HepG2 (cell line): ENCODE measurements at regions not wholly inside any gene's neighbourhood (a gene's known extent, or its start where the extent isn't known, plus 50 kb on each side); places are given as distances from the start of the nearest gene placed in this dataset.

Experiments
- ATAC-seq: fragments of 200-7000 bp; cut with Tn5 transposase; 3 replicates; pipeline ENCODE4 v1.9.1; 2020; ENCODE audit warnings: mild to moderate bottlenecking, moderate library complexity
- BruUV-seq: library from RNA; stranded (reverse); fragments of 400-500 nt; replicated peaks from 2 replicates; lab custom pipeline; 2021; lab: Mats Ljungman, UMichigan
- CTCF ChIA-PET: fragments of 300-600 bp; formaldehyde crosslinking; extraction: SDS; loops from one replicate; lab custom pipeline; 2021; ENCODE audit warnings: low total read pairs, inconsistent platforms, low intra/inter-chr PET ratio; lab: Yijun Ruan, JAX
- POLR2A ChIA-PET: fragments of 350-600 bp; sonication (Branson Sonifier 250); formaldehyde crosslinking; loops from one replicate; lab custom pipeline; 2020; ENCODE audit warnings: antibody characterized with exemption, inconsistent platforms; lab: Yijun Ruan, JAX
- DNase-seq: peaks from one replicate; pipeline ENCODE4 v3.0.0-alpha.2; 2015; ENCODE audit warnings: low spot score
- FAIRE-seq: peaks from 3 replicates; lab custom pipeline; 2011; peaks lifted over from hg19 to GRCh38; lab: Jason Lieb, UNC
- H2AFZ ChIP-seq: one replicate; pipeline ENCODE4 v1.6.1; 2011; ENCODE audit warnings: low read length, inconsistent platforms
- H3K27ac ChIP-seq: fragments of 300-600 bp; 3 replicates; pipeline ENCODE4 v1.8.0; 2011; ENCODE audit warnings: mixed run types, mild to moderate bottlenecking, mixed read lengths, low read length, inconsistent platforms; ENCODE audit not compliant: insufficient read depth; ENCODE audit errors: extremely low read length
- H3K27me3 ChIP-seq, 2 experiments: fragments of 200-600 bp in 1 of 2; 2 replicates in 1 of 2; 3 replicates in 1 of 2; pipeline versions ENCODE4 v1.6.0 to v1.8.0; 2011; ENCODE audit warnings: low read length in 2 of 2, mild to moderate bottlenecking in 2 of 2, moderate library complexity in 2 of 2, inconsistent platforms in 1 of 2; ENCODE audit not compliant: insufficient read depth in 2 of 2, control insufficient read depth in 1 of 2
- H3K36me3 ChIP-seq, 2 experiments: fragments of 200-600 bp in 1 of 2; replicated peaks in 1 of 2; 2 replicates in 1 of 2; 3 replicates in 1 of 2; pipeline versions ENCODE4 v1.5.1 to v1.8.0; 2011; ENCODE audit warnings: low read length in 2 of 2, inconsistent platforms in 1 of 2; ENCODE audit not compliant: insufficient read depth in 2 of 2, control insufficient read depth in 1 of 2
- H3K4me1 ChIP-seq: 2 replicates; pipeline ENCODE4 v1.5.1; 2012; ENCODE audit warnings: low read length, inconsistent platforms; ENCODE audit not compliant: insufficient read depth
- H3K4me2 ChIP-seq: 2 replicates; pipeline ENCODE4 v1.6.0; 2011; ENCODE audit warnings: low read depth, low read length, inconsistent platforms
- H3K4me3 ChIP-seq, 3 experiments: fragments of 200-600 bp in 1 of 3; sonication (generic), shearing (Covaris generic) in 1 of 3; replicated peaks in 1 of 3; 2 replicates each; pipeline ENCODE4 v1.5.1; 2011 to 2016; ENCODE audit warnings: low read length in 3 of 3, inconsistent platforms in 2 of 3, low read depth in 2 of 3, mild to moderate bottlenecking in 2 of 3, control low read depth in 1 of 3, mixed read lengths in 1 of 3; ENCODE audit not compliant: insufficient read depth in 1 of 3
- H3K79me2 ChIP-seq: one replicate; pipeline ENCODE4 v1.6.1; 2011; ENCODE audit warnings: low read length, inconsistent platforms; ENCODE audit not compliant: insufficient read depth
- H3K9ac ChIP-seq: 2 replicates; pipeline ENCODE4 v1.6.0; 2011; ENCODE audit warnings: mild to moderate bottlenecking, low read depth, low read length, inconsistent platforms; ENCODE audit not compliant: insufficient read depth
- H3K9me3 ChIP-seq: 2 replicates; pipeline ENCODE4 v1.5.1; 2012; ENCODE audit warnings: mild to moderate bottlenecking, low read length
- H4K20me1 ChIP-seq: 2 replicates; pipeline ENCODE4 v1.6.0; 2011; ENCODE audit warnings: inconsistent platforms, mild to moderate bottlenecking, low read length, moderate library complexity; ENCODE audit not compliant: insufficient read depth
- AGO2 ChIP-seq: fragments of 200-400 bp; formaldehyde crosslinking; optimal IDR thresholded peaks from 2 replicates; pipeline ENCODE3; 2017; ENCODE audit warnings: mild to moderate bottlenecking, low read depth, low read length, moderate library complexity
- E2F2 ChIP-seq: sonication (generic); formaldehyde crosslinking; IDR thresholded peaks from 2 replicates; pipeline ENCODE4 v1.4.0; 2020; ENCODE audit warnings: missing genetic modification reagents, borderline replicate concordance
- FOXK2 ChIP-seq: fragments of 450-650 bp; IDR thresholded peaks from 2 replicates; pipeline ENCODE4 v1.6.1; 2016
- MATR3 ChIP-seq: sonication (generic); formaldehyde crosslinking; IDR thresholded peaks from 2 replicates; pipeline ENCODE4 v1.4.0; 2020; ENCODE audit warnings: missing genetic modification reagents
- RAD21 ChIP-seq: fragments of 450-650 bp; formaldehyde crosslinking; IDR thresholded peaks from 2 replicates; pipeline ENCODE4 v1.5.0; 2020; ENCODE audit warnings: mild to moderate bottlenecking
- SYNCRIP ChIP-seq: fragments of 200-400 bp; formaldehyde crosslinking; IDR thresholded peaks from 2 replicates; pipeline ENCODE4 v1.6.1; 2018; ENCODE audit warnings: mild to moderate bottlenecking, low read depth, low read length; ENCODE audit not compliant: insufficient read depth
- ZNF280D ChIP-seq: sonication (generic); formaldehyde crosslinking; IDR thresholded peaks from 2 replicates; pipeline ENCODE4 v1.5.1; 2020; ENCODE audit warnings: mild to moderate bottlenecking, missing genetic modification reagents
- ZNF501 ChIP-seq: sonication (generic); formaldehyde crosslinking; IDR thresholded peaks from 2 replicates; pipeline ENCODE4 v1.5.1; 2020; ENCODE audit warnings: mild to moderate bottlenecking, moderate library complexity, missing genetic modification reagents
- ZNF547 ChIP-seq: sonication (generic); formaldehyde crosslinking; IDR thresholded peaks from 2 replicates; pipeline ENCODE4 v1.5.1; 2020; ENCODE audit warnings: mild to moderate bottlenecking, missing genetic modification reagents
- ZNF816 ChIP-seq: sonication (generic); formaldehyde crosslinking; IDR thresholded peaks from 2 replicates; pipeline ENCODE4 v1.8.0; 2022; ENCODE audit warnings: missing genetic modification reagents, mild to moderate bottlenecking, borderline replicate concordance
- WGBS: methylation state at CpG from one replicate; pipeline ENCODE4 v1.1.6; 2017; ENCODE audit warnings: low lambda C conversion rate; 5-methylcytosine and 5-hydroxymethylcytosine counted together
- in situ Hi-C: cut with HindIII; loops from 2 replicates; pipeline ENCODE4 v1.10.0; 2017; ENCODE audit warnings: low pct_unique_long_range_greater_than_20kb; ENCODE audit not compliant: extremely low pct_ligation_motif_present
- intact Hi-C: fragments of 100-400 bp; cut with micrococcal nuclease; formaldehyde crosslinking; loops from one replicate; pipeline ENCODE4 v1.10.0; 2022; ENCODE audit not compliant: unreplicated experiment
- TF ChIP-seq, protein P1 (sequence below): IDR thresholded peaks from 2 replicates; pipeline ENCODE4 v1.6.1; 2018; ENCODE audit warnings: missing genetic modification reagents, mild to moderate bottlenecking, missing compliant biosample characterization
- TF ChIP-seq, protein P2 (sequence below): sonication (generic); formaldehyde crosslinking; IDR thresholded peaks from 2 replicates; pipeline ENCODE4 v1.4.0; 2020; ENCODE audit warnings: low read depth, missing genetic modification reagents
- TF ChIP-seq, protein P3 (sequence below): sonication (generic); formaldehyde crosslinking; IDR thresholded peaks from 2 replicates; pipeline ENCODE4 v1.4.0; 2020; ENCODE audit warnings: missing genetic modification reagents

- in situ Hi-C loops: no loop called here
- Histone ChIP-seq H2AFZ (no peak overlapping the region), H3K27me3 (no peaks in the 10 kb centered on the region), H3K36me3 (no peaks in the 10 kb centered on the region), H3K9ac (no peak overlapping the region), H3K4me1 (no peaks in the 10 kb centered on the region; the same call in 1 of the 2 replicates), H3K9me3 (0 out of 2 replicates have a peak, but pooled peaks cover 4% of the 10 kb centered on the region), H3K79me2 (no peaks in the 10 kb centered on the region), H4K20me1 (no peaks in the 10 kb centered on the region), H3K27ac (no peak overlapping the region), H3K4me2 (no peak overlapping the region), H3K4me3 (no peak overlapping the region)
- intact Hi-C loops: no loop called here
- ChIA-PET POLR2A (no interaction called here), CTCF (no interaction called here)
- 25% methylated on average over 4 of the region's 5 CpGs for WGBS
- ATAC-seq (no peak), DNase-seq (no peak), FAIRE-seq (no peak)
- BruUV-seq: no TSS peak
- TF ChIP-seq SYNCRIP (no peak), E2F2 (no peak), AGO2 (no peak), ZNF547 (CRISPR knock-in tag) (no peak), ZNF501 (CRISPR knock-in tag) (no peak), ZNF280D (CRISPR knock-in tag) (no peak), FOXK2 (no peak), RAD21 (CRISPR knock-in tag) (no peak), ZNF816 (CRISPR knock-in tag) (no peak), MATR3 (CRISPR knock-in tag) (no peak)
- TF ChIP-seq, protein P1, sequence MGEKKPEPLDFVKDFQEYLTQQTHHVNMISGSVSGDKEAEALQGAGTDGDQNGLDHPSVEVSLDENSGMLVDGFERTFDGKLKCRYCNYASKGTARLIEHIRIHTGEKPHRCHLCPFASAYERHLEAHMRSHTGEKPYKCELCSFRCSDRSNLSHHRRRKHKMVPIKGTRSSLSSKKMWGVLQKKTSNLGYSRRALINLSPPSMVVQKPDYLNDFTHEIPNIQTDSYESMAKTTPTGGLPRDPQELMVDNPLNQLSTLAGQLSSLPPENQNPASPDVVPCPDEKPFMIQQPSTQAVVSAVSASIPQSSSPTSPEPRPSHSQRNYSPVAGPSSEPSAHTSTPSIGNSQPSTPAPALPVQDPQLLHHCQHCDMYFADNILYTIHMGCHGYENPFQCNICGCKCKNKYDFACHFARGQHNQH (CRISPR knock-in tag): no peak
- TF ChIP-seq, protein P2, sequence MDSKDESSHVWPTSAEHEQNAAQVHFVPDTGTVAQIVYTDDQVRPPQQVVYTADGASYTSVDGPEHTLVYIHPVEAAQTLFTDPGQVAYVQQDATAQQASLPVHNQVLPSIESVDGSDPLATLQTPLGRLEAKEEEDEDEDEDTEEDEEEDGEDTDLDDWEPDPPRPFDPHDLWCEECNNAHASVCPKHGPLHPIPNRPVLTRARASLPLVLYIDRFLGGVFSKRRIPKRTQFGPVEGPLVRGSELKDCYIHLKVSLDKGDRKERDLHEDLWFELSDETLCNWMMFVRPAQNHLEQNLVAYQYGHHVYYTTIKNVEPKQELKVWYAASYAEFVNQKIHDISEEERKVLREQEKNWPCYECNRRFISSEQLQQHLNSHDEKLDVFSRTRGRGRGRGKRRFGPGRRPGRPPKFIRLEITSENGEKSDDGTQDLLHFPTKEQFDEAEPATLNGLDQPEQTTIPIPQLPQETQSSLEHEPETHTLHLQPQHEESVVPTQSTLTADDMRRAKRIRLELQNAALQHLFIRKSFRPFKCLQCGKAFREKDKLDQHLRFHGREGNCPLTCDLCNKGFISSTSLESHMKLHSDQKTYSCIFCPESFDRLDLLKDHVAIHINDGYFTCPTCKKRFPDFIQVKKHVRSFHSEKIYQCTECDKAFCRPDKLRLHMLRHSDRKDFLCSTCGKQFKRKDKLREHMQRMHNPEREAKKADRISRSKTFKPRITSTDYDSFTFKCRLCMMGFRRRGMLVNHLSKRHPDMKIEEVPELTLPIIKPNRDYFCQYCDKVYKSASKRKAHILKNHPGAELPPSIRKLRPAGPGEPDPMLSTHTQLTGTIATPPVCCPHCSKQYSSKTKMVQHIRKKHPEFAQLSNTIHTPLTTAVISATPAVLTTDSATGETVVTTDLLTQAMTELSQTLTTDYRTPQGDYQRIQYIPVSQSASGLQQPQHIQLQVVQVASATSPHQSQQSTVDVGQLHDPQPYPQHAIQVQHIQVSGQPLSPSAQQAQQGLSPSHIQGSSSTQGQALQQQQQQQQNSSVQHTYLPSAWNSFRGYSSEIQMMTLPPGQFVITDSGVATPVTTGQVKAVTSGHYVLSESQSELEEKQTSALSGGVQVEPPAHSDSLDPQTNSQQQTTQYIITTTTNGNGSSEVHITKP (CRISPR knock-in tag): no peak
- TF ChIP-seq, protein P3, sequence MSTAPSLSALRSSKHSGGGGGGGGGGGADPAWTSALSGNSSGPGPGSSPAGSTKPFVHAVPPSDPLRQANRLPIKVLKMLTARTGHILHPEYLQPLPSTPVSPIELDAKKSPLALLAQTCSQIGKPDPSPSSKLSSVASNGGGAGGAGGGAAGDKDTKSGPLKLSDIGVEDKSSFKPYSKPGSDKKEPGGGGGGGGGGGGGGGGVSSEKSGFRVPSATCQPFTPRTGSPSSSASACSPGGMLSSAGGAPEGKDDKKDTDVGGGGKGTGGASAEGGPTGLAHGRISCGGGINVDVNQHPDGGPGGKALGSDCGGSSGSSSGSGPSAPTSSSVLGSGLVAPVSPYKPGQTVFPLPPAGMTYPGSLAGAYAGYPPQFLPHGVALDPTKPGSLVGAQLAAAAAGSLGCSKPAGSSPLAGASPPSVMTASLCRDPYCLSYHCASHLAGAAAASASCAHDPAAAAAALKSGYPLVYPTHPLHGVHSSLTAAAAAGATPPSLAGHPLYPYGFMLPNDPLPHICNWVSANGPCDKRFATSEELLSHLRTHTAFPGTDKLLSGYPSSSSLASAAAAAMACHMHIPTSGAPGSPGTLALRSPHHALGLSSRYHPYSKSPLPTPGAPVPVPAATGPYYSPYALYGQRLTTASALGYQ (CRISPR knock-in tag): no peak
Measured at GRCh38 chr13:79807554-79807953, 326.6 kb downstream of the NDFIP2 start.
